Heart right ventricle (tissue), 16 donors: ENCODE measurements at regions not wholly inside any gene's neighbourhood (a gene's known extent, or its start where the extent isn't known, plus 50 kb on each side); places are given as distances from the start of the nearest gene placed in this dataset.
A peak's percentile ranks its signal among the peaks of the same experiment; 100 is the strongest.

Experiments used
- ATAC-seq, 8 donors: fragments of 200-7000 bp; cut with Tn5 transposase; one replicate each; pipeline ENCODE4 v1.9.1; 2020; ENCODE audit warnings: mild to moderate bottlenecking in 8 of 8, moderate library complexity in 8 of 8, moderate number of reproducible peaks in 1 of 8
- DNase-seq, 2 donors: peaks; one replicate each; pipeline ENCODE4 v3.0.0-alpha.2; 2020
- H3K27ac ChIP-seq, 10 donors: fragments of 200-600 bp; sonication (generic) in 2 of 10; one replicate each; pipeline versions ENCODE4 v1.5.0 to v1.8.0; 2020 to 2022; ENCODE audit warnings: mild to moderate bottlenecking in 3 of 10
- H3K27me3 ChIP-seq, 7 donors: fragments of 200-600 bp; one replicate each; pipeline ENCODE4 v1.8.0; 2021 to 2022; ENCODE audit warnings: mild to moderate bottlenecking in 2 of 7
- H3K36me3 ChIP-seq, 9 donors: fragments of 200-600 bp; sonication (generic) in 1 of 9; one replicate each; pipeline versions ENCODE4 v1.5.0 to v1.8.0; 2020 to 2022; ENCODE audit warnings: mild to moderate bottlenecking in 2 of 9
- H3K4me1 ChIP-seq, 9 donors: fragments of 200-600 bp; sonication (generic) in 1 of 9; one replicate each; pipeline versions ENCODE4 v1.5.0 to v1.8.0; 2020 to 2022; ENCODE audit warnings: mild to moderate bottlenecking in 4 of 9
- H3K4me3 ChIP-seq, 10 donors: fragments of 200-600 bp; sonication (generic) in 2 of 10; one replicate each; pipeline versions ENCODE4 v1.5.0 to v1.8.0; 2020 to 2022; ENCODE audit warnings: mild to moderate bottlenecking in 7 of 10, moderate library complexity in 2 of 10
- H3K9me3 ChIP-seq, 11 donors: fragments of 200-600 bp in 10 of 11; sonication (generic) in 2 of 11; one replicate each; pipeline versions ENCODE4 v1.5.0 to v1.8.0; 2013 to 2022; ENCODE audit warnings: mild to moderate bottlenecking in 2 of 11, control low read depth in 1 of 11, moderate library complexity in 1 of 11
- CTCF ChIP-seq, 9 donors: fragments of 200-600 bp; sonication (generic) in 2 of 9; IDR thresholded peaks; one replicate each; pipeline versions ENCODE4 v1.5.0 to v1.8.0; 2021 to 2022; ENCODE audit warnings: antibody characterized with exemption in 9 of 9, mild to moderate bottlenecking in 5 of 9, moderate library complexity in 1 of 9
- WGBS, 2 donors: extraction: QIAGEN DNeasy Blood & Tissue Kit; methylation state at CpG; one replicate each; pipeline ENCODE4 v1.1.7; 2013; ENCODE audit warnings: inconsistent platforms in 1 of 2; 5-methylcytosine and 5-hydroxymethylcytosine counted together
- intact Hi-C, 10 donors: fragments of 100-400 bp; cut with DNase I; formaldehyde crosslinking; loops; one replicate each; pipeline versions ENCODE4 v1.11.1 to v1.14.2; 2022
- donor health status: Arrhythmogenic right ventricular cardiomyopathy.
- donor health status: ischemic (EF 13 %, LVEDD 7.1; RV severe dilation, severe dysfunction).
- donor health status: healthy with polysubstance abuse.
- donor health status: DM: no; HTN: yes; CAD: no.
- donor health status: DM: no; HTN: no; CAD: no.
- donor health status: ischemic (EF 25% LVEDD 6.9; RV normal size, moderate dysfunction).
- donor health status: ischemic (EF 25% LVEDD 5.7; RV mildly dilated, moderate dysfunction).
- donor health status: healthy.
- donor health status: DM: yes; HTN: yes; CAD: no.
- donor health status: Ischemic cardiomyopathy.
- donor health status: ischemic (EF 35%, LVEDD 5.7; RV mildly dilated, moderate dysfunction).
- donor health status: nonischemic (EF 11% LVEDD 7.7; RV severe dilation, severe dysfunction).
- donor health status: DM: yes; HTN: yes; CAD: no.
- donor health status: PGD.
- donor health status: ischemic (EF 29% LVEDD 5.4; RV normal size, mild dysfunction).
- donor health status: nonischemic (EF 23%, LVEDD 6.1; RV moderate dilation, normal function).

- Histone ChIP-seq H3K36me3 (no peaks in the 10 kb centered on the region), H3K27ac (no peak overlapping the region), H3K4me3 (no peak overlapping the region), H3K27me3 (no peaks in the 10 kb centered on the region), H3K9me3 (peaks cover 0 to 7% (median 0%) of the 10 kb centered on the region in 11 donors), H3K4me1 (no peaks in the 10 kb centered on the region)
- DNase-seq (no peak), ATAC-seq (no peak)
- 85 to 93% methylated on average over 1 of the region's 1 CpG for WGBS, 2 donors
- no peak for TF ChIP-seq CTCF (IDR thresholded peaks at IDR 0.05)
- intact Hi-C loops = no loop called here
Observed at GRCh38 chr20:54742193-54742592, 266.8 kb downstream of the DOK5 start.

GRCh38 chr20:54736421-54736820, 261.0 kb downstream of the DOK5 start:
- ATAC-seq (no peak), DNase-seq (no peak)
- no peak overlapping the region for H3K27ac ChIP-seq
- H3K4me3 ChIP-seq = no peak overlapping the region
- H3K36me3 ChIP-seq = no peaks in the 10 kb centered on the region
- H3K9me3 ChIP-seq = no peaks in the 10 kb centered on the region
- WGBS, 2 donors = 92% methylated on average over 4 of the region's 4 CpGs
- H3K4me1 ChIP-seq = no peaks in the 10 kb centered on the region
- no peak for TF ChIP-seq CTCF (IDR thresholded peaks at IDR 0.05)
- no peaks in the 10 kb centered on the region for H3K27me3 ChIP-seq
- intact Hi-C loops = no loop called here

- TF ChIP-seq CTCF (IDR thresholded peaks at IDR 0.05) = no peak
- no peak for ATAC-seq
- Histone ChIP-seq H3K27me3 (no peaks in the 10 kb centered on the region), H3K27ac (no peak overlapping the region), H3K36me3 (no peaks in the 10 kb centered on the region), H3K9me3 (no peaks in the 10 kb centered on the region), H3K4me3 (no peak overlapping the region), H3K4me1 (no peaks in the 10 kb centered on the region)
- intact Hi-C loops = no loop called here
- DNase-seq = no peak
Observed at GRCh38 chr20:54733687-54734086, 258.3 kb downstream of the DOK5 start.

GRCh38 chr20:54727490-54727889, 252.1 kb downstream of the DOK5 start:
- H3K4me1 ChIP-seq = no peaks in the 10 kb centered on the region
- no peaks in the 10 kb centered on the region for H3K27me3 ChIP-seq
- no peaks in the 10 kb centered on the region for H3K36me3 ChIP-seq
- ATAC-seq (no peak), DNase-seq (no peak)
- intact Hi-C loops = no loop called here
- H3K4me3 ChIP-seq = no peak overlapping the region
- WGBS, 2 donors = 85 to 92% methylated on average over 4 of the region's 4 CpGs
- H3K9me3 ChIP-seq = peaks cover 0 to 5% (median 0%) of the 10 kb centered on the region in 11 donors
- TF ChIP-seq CTCF (IDR thresholded peaks at IDR 0.05) = no peak
- H3K27ac ChIP-seq = peak overlapping the region in 1 of 10 donors; percentile 50
